HCT116 (cell line): ENCODE measurements at regions not wholly inside any gene's neighbourhood (a gene's known extent, or its start where the extent isn't known, plus 50 kb on each side); places are given as distances from the start of the nearest gene placed in this dataset.

Experiments
- ATAC-seq: fragments of 200-7000 bp; cut with Tn5 transposase; 2 replicates; pipeline ENCODE4 v1.9.1; 2020; ENCODE audit warnings: mild to moderate bottlenecking, moderate library complexity
- BruUV-seq: library from RNA; stranded (reverse); fragments of 400-500 nt; replicated peaks from 2 replicates; lab custom pipeline; 2021; lab: Mats Ljungman, UMichigan
- CTCF ChIA-PET: fragments of 300-600 bp; sonication (Branson Sonifier 250); formaldehyde crosslinking; loops from one replicate; lab custom pipeline; 2021; ENCODE audit warnings: antibody characterized with exemption; lab: Charles Lee
- POLR2A ChIA-PET: fragments of 300-600, 350-600 bp; sonication (Branson Sonifier 250); formaldehyde crosslinking; loops from one replicate; lab custom pipeline; 2021; ENCODE audit warnings: antibody characterized with exemption; lab: Charles Lee
- RAD21 ChIA-PET, 2 experiments: fragments of 300-600 bp; sonication (Branson Sonifier 250); formaldehyde crosslinking; loops; one replicate each; lab custom pipeline; 2023; ENCODE audit warnings: low total read pairs in 2 of 2; ENCODE audit not compliant: uncharacterized antibody in 2 of 2, unreplicated experiment in 2 of 2, low non-redundant PET in 1 of 2; lab: Charles Lee
- DNase-seq: peaks from one replicate; pipeline ENCODE4 v3.0.0-alpha.2; 2010; ENCODE audit warnings: low read depth, low spot score
- H2AFZ ChIP-seq: fragments of 200-600 bp; shearing (Covaris generic), sonication (generic); 2 replicates; pipeline ENCODE4 v1.6.1; 2017; ENCODE audit warnings: low read depth, mixed run types, mixed read lengths, antibody characterized with exemption, low read length; ENCODE audit not compliant: poor library complexity, severe bottlenecking
- H3K27ac ChIP-seq: 2 replicates; pipeline ENCODE4 v1.5.1; 2012; ENCODE audit warnings: low read depth, low read length
- H3K27me3 ChIP-seq: fragments of 200-600 bp; sonication (generic); 2 replicates; pipeline ENCODE4 v1.6.1; 2016; ENCODE audit warnings: mixed run types, low read length, mixed read lengths; ENCODE audit not compliant: insufficient read depth
- H3K36me3 ChIP-seq, 2 experiments: fragments of 200-500 bp in 1 of 2; fragments of 200-600 bp in 1 of 2; sonication (Bioruptor generic) in 1 of 2; sonication (generic) in 1 of 2; 2 replicates each; pipeline versions ENCODE4 v1.5.1 to v1.6.1; 2014 to 2016; ENCODE audit warnings: low read length in 2 of 2, inconsistent platforms in 1 of 2, mixed read lengths in 1 of 2, mixed run types in 1 of 2; ENCODE audit not compliant: insufficient read depth in 2 of 2, control insufficient read depth in 1 of 2
- H3K4me1 ChIP-seq, 2 experiments: fragments of 200-600 bp in 1 of 2; sonication (generic) in 1 of 2; 2 replicates each; pipeline versions ENCODE4 v1.5.1 to v1.6.1; 2012 to 2017; ENCODE audit warnings: low read length in 2 of 2, inconsistent platforms in 1 of 2, mild to moderate bottlenecking in 1 of 2, mixed read lengths in 1 of 2, mixed run types in 1 of 2, moderate library complexity in 1 of 2; ENCODE audit not compliant: insufficient read depth in 2 of 2, control insufficient read depth in 1 of 2
- H3K4me2 ChIP-seq: fragments of 200-600 bp; sonication (generic); 2 replicates; pipeline ENCODE4 v1.6.1; 2017; ENCODE audit warnings: mixed run types, low read length, mixed read lengths
- H3K4me3 ChIP-seq, 2 experiments: fragments of 200-600 bp in 1 of 2; sonication (generic) in 1 of 2; replicated peaks in 1 of 2; 2 replicates each; pipeline ENCODE4 v1.5.1; 2011 to 2016; ENCODE audit warnings: low read length in 2 of 2, control low read depth in 1 of 2, low read depth in 1 of 2, mild to moderate bottlenecking in 1 of 2, mixed read lengths in 1 of 2, mixed run types in 1 of 2
- H3K79me2 ChIP-seq: fragments of 200-600 bp; sonication (generic); 2 replicates; pipeline ENCODE4 v1.6.1; 2017; ENCODE audit warnings: mild to moderate bottlenecking, mixed run types, low read length, moderate library complexity, mixed read lengths; ENCODE audit not compliant: insufficient read depth
- H3K9ac ChIP-seq: fragments of 200-600 bp; sonication (generic); 2 replicates; pipeline ENCODE4 v1.6.1; 2016; ENCODE audit warnings: low read length, mixed read lengths
- H3K9me2 ChIP-seq: fragments of 200-600 bp; sonication (generic), shearing (Covaris generic); 2 replicates; pipeline ENCODE4 v1.6.1; 2017; ENCODE audit warnings: mixed run types, mild to moderate bottlenecking, moderate library complexity; ENCODE audit not compliant: insufficient read depth
- H3K9me3 ChIP-seq, 2 experiments: fragments of 200-500 bp in 1 of 2; fragments of 200-600 bp in 1 of 2; sonication (Bioruptor generic) in 1 of 2; sonication (generic) in 1 of 2; 2 replicates each; pipeline ENCODE4 v1.6.1; 2014 to 2017; ENCODE audit warnings: low read length in 2 of 2, mixed read lengths in 2 of 2, inconsistent platforms in 1 of 2, low read depth in 1 of 2, mild to moderate bottlenecking in 1 of 2, mixed run types in 1 of 2, moderate library complexity in 1 of 2; ENCODE audit not compliant: control insufficient read depth in 1 of 2, insufficient read depth in 1 of 2
- H4K20me1 ChIP-seq: fragments of 200-600 bp; sonication (generic), shearing (Covaris generic); 2 replicates; pipeline ENCODE4 v1.6.1; 2017; ENCODE audit warnings: mixed run types, mild to moderate bottlenecking, moderate library complexity; ENCODE audit not compliant: insufficient read depth
- CBX3 ChIP-seq: IDR thresholded peaks from 2 replicates; pipeline ENCODE4 v1.6.1; 2012; ENCODE audit warnings: low read depth
- CEBPB ChIP-seq: IDR thresholded peaks from 2 replicates; pipeline ENCODE4 v1.6.1; 2012; ENCODE audit warnings: low read depth
- EGR1 ChIP-seq: IDR thresholded peaks from 2 replicates; pipeline ENCODE4 v1.6.1; 2012; ENCODE audit warnings: low read depth
- ELF1 ChIP-seq: IDR thresholded peaks from 2 replicates; pipeline ENCODE4 v1.6.1; 2012; ENCODE audit warnings: low read depth, borderline replicate concordance
- EZH2 ChIP-seq: fragments of 200-600 bp; sonication (generic); IDR thresholded peaks from 2 replicates; pipeline ENCODE4 v1.6.1; 2017; ENCODE audit warnings: antibody characterized with exemption, mixed run types
- JUND ChIP-seq: IDR thresholded peaks from 2 replicates; pipeline ENCODE4 v1.6.1; 2012
- MAX ChIP-seq: IDR thresholded peaks from 2 replicates; pipeline ENCODE4 v1.6.1; 2012
- POLR2A ChIP-seq: IDR thresholded peaks from 2 replicates; pipeline ENCODE4 v1.7.0; 2011; ENCODE audit warnings: borderline replicate concordance; ENCODE audit not compliant: insufficient read depth, insufficient read length; ENCODE audit errors: extremely low read depth
- REST ChIP-seq: IDR thresholded peaks from 2 replicates; pipeline ENCODE4 v1.6.1; 2012; ENCODE audit warnings: low read depth
- SRF ChIP-seq: IDR thresholded peaks from 2 replicates; pipeline ENCODE4 v1.6.1; 2012; ENCODE audit warnings: low read depth
- ZFX ChIP-seq: fragments of 450-650 bp; IDR thresholded peaks from 2 replicates; pipeline ENCODE4 v1.6.1; 2017
- intact Hi-C: fragments of 100-400 bp; cut with micrococcal nuclease; formaldehyde crosslinking; loops from 2 replicates; pipeline ENCODE4 v1.10.0; 2022

- ChIA-PET CTCF (interaction anchor here (1.7 kb wide), 1 partner anchor 10 kb away, joined by 8 read pairs; no protein-coding TSS in a partner anchor), RAD21 (no interaction called here), POLR2A (no interaction called here)
- no peak overlapping the region for H3K9ac ChIP-seq
- no peaks in the 10 kb centered on the region for H3K79me2 ChIP-seq
- H3K4me3 ChIP-seq, result no peak overlapping the region
- no peaks in the 10 kb centered on the region for H3K9me2 ChIP-seq
- H2AFZ ChIP-seq, result no peak overlapping the region
- no peaks in the 10 kb centered on the region for H4K20me1 ChIP-seq
- ATAC-seq, result no peak
- H3K36me3 ChIP-seq, result no peaks in the 10 kb centered on the region
- H3K9me3 ChIP-seq, result no peaks in the 10 kb centered on the region
- intact Hi-C loops, result no loop called here
- no peaks in the 10 kb centered on the region for H3K27me3 ChIP-seq
- no peak for TF ChIP-seq CBX3
- no peak for TF ChIP-seq JUND
- TF ChIP-seq, all 23 proteins: peak for 0
- no peak overlapping the region for H3K27ac ChIP-seq
- peaks cover 0 to 6% of the 10 kb centered on the region in 2 experiments; a peak in 1 of 4 replicates for H3K4me1 ChIP-seq
- no peak overlapping the region for H3K4me2 ChIP-seq
- DNase-seq, result no peak
- BruUV-seq, result no TSS peak
These were observed 107.4 kb downstream of the DDIT4L start for GRCh38 chr4:100082852-100083251.

- Histone ChIP-seq H3K79me2 (no peaks in the 10 kb centered on the region), H3K27me3 (no peaks in the 10 kb centered on the region), H3K27ac (no peak overlapping the region), H3K9me3 (no peaks in the 10 kb centered on the region), H3K4me3 (no peak overlapping the region), H3K4me2 (no peak overlapping the region), H3K9me2 (no peaks in the 10 kb centered on the region), H2AFZ (no peak overlapping the region), H4K20me1 (no peaks in the 10 kb centered on the region), H3K9ac (no peak overlapping the region), H3K36me3 (no peaks in the 10 kb centered on the region), H3K4me1 (no peaks in the 10 kb centered on the region)
- DNase-seq, result no peak
- ChIA-PET POLR2A (no interaction called here), CTCF (interaction anchor here (1.2 to 1.7 kb wide), 2 partner anchors 12 to 83 kb away, joined by 4 to 8 read pairs; no protein-coding TSS in a partner anchor), RAD21 (no interaction called here)
- TF ChIP-seq CBX3, result no peak
- TF ChIP-seq EGR1, result no peak
- TF ChIP-seq POLR2A, result no peak
- no peak for TF ChIP-seq EZH2
- no peak for TF ChIP-seq ELF1
- no peak for TF ChIP-seq CEBPB
- TF ChIP-seq ZFX, result no peak
- TF ChIP-seq REST, result no peak
- TF ChIP-seq SRF, result no peak
- TF ChIP-seq JUND, result no peak
- TF ChIP-seq MAX, result no peak
- ATAC-seq, result no peak
- no TSS peak for BruUV-seq
- intact Hi-C loops, result no loop called here
These were observed 108.8 kb downstream of the DDIT4L start for GRCh38 chr4:100081491-100081890.
